OCI-LY7 (cell line): ENCODE measurements at regions not wholly inside any gene's neighbourhood (a gene's known extent, or its start where the extent isn't known, plus 50 kb on each side); places are given as distances from the start of the nearest gene placed in this dataset.

Experiments used
- BruUV-seq: library from RNA; stranded (reverse); fragments of 400-500 nt; replicated peaks from 2 replicates; lab custom pipeline; 2021; lab: Mats Ljungman, UMichigan
- CTCF ChIA-PET: fragments of 300-600 bp; sonication (Branson Sonifier 250); formaldehyde crosslinking; loops from one replicate; lab custom pipeline; 2022; ENCODE audit warnings: antibody characterized with exemption; ENCODE audit not compliant: unreplicated experiment; lab: Charles Lee
- POLR2A ChIA-PET: fragments of 300-600 bp; sonication (Branson Sonifier 250); formaldehyde crosslinking; loops from one replicate; lab custom pipeline; 2022; ENCODE audit warnings: antibody characterized with exemption; lab: Charles Lee
- DNase-seq: peaks from one replicate; pipeline ENCODE4 v3.0.0-alpha.2; 2015; ENCODE audit warnings: low spot score
- H2AFZ ChIP-seq: fragments of 200-600 bp; sonication (generic), shearing (Covaris generic); 2 replicates; pipeline ENCODE4 v1.6.1; 2014; ENCODE audit warnings: mild to moderate bottlenecking, antibody characterized with exemption, low read length, moderate library complexity
- H3K27ac ChIP-seq: fragments of 200-600 bp; sonication (generic); 2 replicates; pipeline ENCODE4 v1.5.1; 2014; ENCODE audit warnings: mixed run types, low read depth, mild to moderate bottlenecking, moderate library complexity, low read length, inconsistent platforms; ENCODE audit not compliant: poor library complexity, severe bottlenecking
- H3K36me3 ChIP-seq: fragments of 200-600 bp; sonication (generic); 2 replicates; pipeline ENCODE4 v1.6.1; 2014; ENCODE audit warnings: mild to moderate bottlenecking, antibody characterized with exemption, low read length, moderate library complexity, mixed read lengths; ENCODE audit not compliant: insufficient read depth
- H3K4me1 ChIP-seq: fragments of 200-600 bp; sonication (generic); 2 replicates; pipeline ENCODE4 v1.5.1; 2014; ENCODE audit warnings: mild to moderate bottlenecking, low read length; ENCODE audit not compliant: insufficient read depth, poor library complexity, severe bottlenecking
- H3K4me2 ChIP-seq: fragments of 200-600 bp; sonication (generic); 2 replicates; pipeline ENCODE4 v1.6.1; 2014; ENCODE audit warnings: mild to moderate bottlenecking, low read length
- H3K4me3 ChIP-seq: fragments of 200-600 bp; sonication (generic); 2 replicates; pipeline ENCODE4 v1.5.1; 2014; ENCODE audit warnings: mild to moderate bottlenecking, low read depth, low read length; ENCODE audit not compliant: poor library complexity, severe bottlenecking
- H3K79me2 ChIP-seq: fragments of 200-600 bp; sonication (generic); 2 replicates; pipeline ENCODE4 v1.6.1; 2016; ENCODE audit warnings: low read depth, mild to moderate bottlenecking, low read length, moderate library complexity, mixed read lengths; ENCODE audit not compliant: insufficient read depth
- H3K9me2 ChIP-seq: fragments of 200-600 bp; sonication (generic); 2 replicates; pipeline ENCODE4 v1.6.1; 2016; ENCODE audit warnings: mild to moderate bottlenecking, low read length, mixed read lengths; ENCODE audit not compliant: insufficient read depth
- H3K9me3 ChIP-seq: fragments of 200-600 bp; sonication (generic); 2 replicates; pipeline ENCODE4 v1.6.1; 2014; ENCODE audit warnings: mild to moderate bottlenecking, mixed run types, low read length, mixed read lengths
- H4K20me1 ChIP-seq: fragments of 200-600 bp; sonication (generic); 2 replicates; pipeline ENCODE4 v1.6.1; 2014; ENCODE audit warnings: mild to moderate bottlenecking, antibody characterized with exemption, low read length, moderate library complexity, mixed read lengths; ENCODE audit not compliant: insufficient read depth
- CTCF ChIP-seq: fragments of 200-600 bp; sonication (generic); conservative IDR thresholded peaks from 2 replicates; pipeline ENCODE4 v1.5.1; 2014; ENCODE audit warnings: mild to moderate bottlenecking, antibody characterized with exemption, low read length, moderate library complexity, mixed read lengths
- EZH2phosphoT487 ChIP-seq: fragments of 200-600 bp; sonication (generic); IDR thresholded peaks from 2 replicates; pipeline ENCODE4 v1.6.1; 2018; ENCODE audit warnings: low read depth, borderline replicate concordance, mild to moderate bottlenecking, mixed run types, antibody characterized with exemption, low read length, moderate library complexity, mixed read lengths
- intact Hi-C: fragments of 100-400 bp; cut with micrococcal nuclease; formaldehyde crosslinking; loops from one replicate; pipeline ENCODE4 v1.10.0; 2022; ENCODE audit not compliant: unreplicated experiment

- TF ChIP-seq EZH2phosphoT487, result no peak
- TF ChIP-seq CTCF, result no peak
- H3K4me3 ChIP-seq, result no peak overlapping the region
- ChIA-PET POLR2A (no interaction called here), CTCF (no interaction called here)
- intact Hi-C loops, result no loop called here
- no peaks in the 10 kb centered on the region for H3K9me3 ChIP-seq
- no peaks in the 10 kb centered on the region for H3K9me2 ChIP-seq
- H3K4me2 ChIP-seq, result no peak overlapping the region
- BruUV-seq, result no TSS peak
- H4K20me1 ChIP-seq, result no peaks in the 10 kb centered on the region
- no peak for DNase-seq
- H3K27ac ChIP-seq, result no peak overlapping the region
- no peaks in the 10 kb centered on the region for H3K79me2 ChIP-seq
- H3K4me1 ChIP-seq, result no peaks in the 10 kb centered on the region
- no peaks in the 10 kb centered on the region for H3K36me3 ChIP-seq
- H2AFZ ChIP-seq, result no peak overlapping the region
These were observed 199.2 kb upstream of the EPHA4 start for GRCh38 chr2:221771297-221771696.

- ChIA-PET CTCF (no interaction called here), POLR2A (interaction anchor here (0.6 kb wide), 1 partner anchor 94 kb away, joined by 3 read pairs; no protein-coding TSS in a partner anchor)
- no peaks in the 10 kb centered on the region for H3K4me1 ChIP-seq
- H3K4me2 ChIP-seq, result no peak overlapping the region
- no TSS peak for BruUV-seq
- no peaks in the 10 kb centered on the region for H3K36me3 ChIP-seq
- no peak for DNase-seq
- intact Hi-C loops, result no loop called here
- H4K20me1 ChIP-seq, result no peaks in the 10 kb centered on the region
- no peaks in the 10 kb centered on the region for H3K9me2 ChIP-seq
- no peak overlapping the region for H2AFZ ChIP-seq
- TF ChIP-seq EZH2phosphoT487 (no peak), CTCF (no peak)
- no peak overlapping the region for H3K27ac ChIP-seq
- no peaks in the 10 kb centered on the region for H3K79me2 ChIP-seq
- H3K9me3 ChIP-seq, result no peaks in the 10 kb centered on the region
- H3K4me3 ChIP-seq, result no peak overlapping the region
These were observed 195.3 kb upstream of the EPHA4 start for GRCh38 chr2:221767106-221768012.

- Histone ChIP-seq H4K20me1 (no peaks in the 10 kb centered on the region), H3K9me3 (no peaks in the 10 kb centered on the region), H3K9me2 (no peaks in the 10 kb centered on the region), H3K4me3 (no peak overlapping the region), H3K79me2 (no peaks in the 10 kb centered on the region), H3K27ac (no peak overlapping the region), H2AFZ (no peak overlapping the region), H3K4me2 (no peak overlapping the region), H3K4me1 (peaks cover 4% of the 10 kb centered on the region), H3K36me3 (no peaks in the 10 kb centered on the region)
- TF ChIP-seq CTCF, result no peak
- TF ChIP-seq EZH2phosphoT487, result no peak
- CTCF ChIA-PET, result no interaction called here
- DNase-seq, result no peak
- POLR2A ChIA-PET, result no interaction called here
- no TSS peak for BruUV-seq
- intact Hi-C loops, result no loop called here
These were observed 190.4 kb upstream of the EPHA4 start for GRCh38 chr2:221762496-221762895.
